Vagina (tissue), 2 donors: ENCODE measurements at regions not wholly inside any gene's neighbourhood (a gene's known extent, or its start where the extent isn't known, plus 50 kb on each side); places are given as distances from the start of the nearest gene placed in this dataset.

ENCODE experiments used
- DNase-seq, 2 donors: peaks; one replicate each; pipeline ENCODE4 v3.0.0-alpha.2; 2017; ENCODE audit errors: extremely low spot score in 2 of 2
- H3K27ac ChIP-seq: fragments of 200-600 bp; sonication (generic); one replicate; pipeline ENCODE4 v1.5.1; 2019
- H3K27me3 ChIP-seq: fragments of 200-600 bp; sonication (generic); one replicate; pipeline ENCODE4 v1.5.1; 2019
- H3K36me3 ChIP-seq, 2 donors: fragments of 200-600 bp; sonication (generic); one replicate each; pipeline ENCODE4 v1.5.1; 2017 to 2019
- H3K4me1 ChIP-seq: fragments of 200-600 bp; sonication (generic); one replicate; pipeline ENCODE4 v1.5.1; 2019
- H3K4me3 ChIP-seq, 2 donors: fragments of 200-600 bp; sonication (generic); 1 replicate in 1 of 2; 2 replicates in 1 of 2; pipeline ENCODE4 v1.5.1; 2016 to 2019
- H3K9me3 ChIP-seq: fragments of 200-600 bp; sonication (generic); one replicate; pipeline ENCODE4 v1.5.1; 2019
- CTCF ChIP-seq, 3 experiments: fragments of 450-650 bp in 2 of 3; fragments of 200-600 bp in 1 of 3; sonication (generic) in 1 of 3; IDR thresholded peaks; one replicate each; pipeline ENCODE4 v1.5.1; 2017 to 2019; ENCODE audit warnings: antibody characterized with exemption in 3 of 3, mild to moderate bottlenecking in 2 of 3, moderate library complexity in 2 of 3
- POLR2A ChIP-seq, 2 donors: fragments of 450-650 bp; IDR thresholded peaks; one replicate each; pipeline ENCODE4 v1.6.1; 2017; ENCODE audit warnings: antibody characterized with exemption in 2 of 2, mild to moderate bottlenecking in 2 of 2, moderate library complexity in 2 of 2
- POLR2AphosphoS5 ChIP-seq, 2 donors: sonication (generic); formaldehyde crosslinking; IDR thresholded peaks; one replicate each; pipeline ENCODE4 v1.9.0; 2017; ENCODE audit warnings: antibody characterized with exemption in 2 of 2, mild to moderate bottlenecking in 2 of 2, low read depth in 1 of 2; ENCODE audit not compliant: insufficient read depth in 1 of 2
- intact Hi-C: fragments of 100-400 bp; cut with DNase I; formaldehyde crosslinking; loops from one replicate; pipeline ENCODE4 v1.15.1; 2023

DNA sequence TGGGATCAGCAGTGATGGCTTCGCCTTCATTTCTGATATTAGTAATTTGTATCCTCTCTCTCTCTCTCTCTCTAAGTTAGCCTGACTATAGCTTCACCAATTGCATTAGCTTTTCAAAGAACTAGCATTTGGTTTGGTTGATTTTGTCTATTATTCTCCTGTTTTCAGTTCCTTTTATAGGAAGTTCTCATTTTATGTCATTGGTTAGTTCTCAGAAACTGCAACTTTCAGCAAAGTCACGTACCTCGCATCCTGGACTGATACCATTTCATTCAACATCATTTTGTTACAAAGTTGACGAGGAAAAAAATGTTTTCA, 450.8 kb downstream of the EIPR1 start:
- no peak for DNase-seq
- Histone ChIP-seq H3K4me3 (no peak overlapping the region), H3K27ac (no peak overlapping the region), H3K9me3 (no peaks in the 10 kb centered on the region), H3K4me1 (no peaks in the 10 kb centered on the region), H3K36me3 (no peaks in the 10 kb centered on the region), H3K27me3 (no peaks in the 10 kb centered on the region)
- TF ChIP-seq POLR2A (IDR thresholded peaks at IDR 0.05) (no peak), CTCF (IDR thresholded peaks at IDR 0.05) (no peak), POLR2AphosphoS5 (IDR thresholded peaks at IDR 0.05; ENCODE audit: insufficient read depth in 1 of 2, low read depth in 1 of 2) (no peak)
- intact Hi-C loops, result no loop called here

- DNase-seq, result peak in 1 of 2 donors; percentile 27
- Histone ChIP-seq H3K36me3 (no peaks in the 10 kb centered on the region), H3K27me3 (no peaks in the 10 kb centered on the region), H3K4me1 (no peaks in the 10 kb centered on the region), H3K4me3 (no peak overlapping the region), H3K27ac (no peak overlapping the region), H3K9me3 (no peaks in the 10 kb centered on the region)
- intact Hi-C loops, result no loop called here
- TF ChIP-seq POLR2AphosphoS5 (IDR thresholded peaks at IDR 0.05; ENCODE audit: insufficient read depth in 1 of 2, low read depth in 1 of 2) (no peak), CTCF (IDR thresholded peaks at IDR 0.05) (no peak), POLR2A (IDR thresholded peaks at IDR 0.05) (no peak)
These were observed 451.4 kb downstream of the EIPR1 start for GRCh38 chr2:2926009-2926857.

DNA sequence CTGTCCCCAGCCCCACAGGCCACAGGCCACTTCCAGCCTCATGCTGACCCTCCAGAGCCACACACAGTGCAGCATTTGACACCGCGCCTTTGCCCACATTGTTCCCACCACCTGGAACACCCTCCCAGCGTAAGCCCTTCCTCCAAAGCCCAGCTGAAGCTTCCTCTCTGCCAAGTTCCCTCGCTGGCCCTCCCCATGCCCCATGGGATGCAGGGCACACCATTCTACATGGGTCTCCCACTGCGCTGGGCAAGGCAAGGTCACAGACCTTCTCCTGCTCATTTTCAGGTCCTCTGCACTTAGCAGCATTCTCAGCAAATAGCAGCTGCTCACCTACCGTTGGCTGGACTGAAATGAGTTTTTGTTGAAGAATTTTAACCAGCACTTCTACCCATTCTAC, 455.5 kb downstream of the EIPR1 start:
- intact Hi-C loops, result loop anchor here (5.0 kb wide), 1 partner anchor 1660 kb away; no protein-coding TSS in a partner anchor
- no peaks in the 10 kb centered on the region for H3K9me3 ChIP-seq
- peak; percentile 65 to 84 for DNase-seq
- H3K27ac ChIP-seq, result no peak overlapping the region
- H3K36me3 ChIP-seq, result no peaks in the 10 kb centered on the region
- no peak for TF ChIP-seq CTCF (IDR thresholded peaks at IDR 0.05)
- no peak for TF ChIP-seq POLR2AphosphoS5 (IDR thresholded peaks at IDR 0.05; ENCODE audit: insufficient read depth in 1 of 2, low read depth in 1 of 2)
- TF ChIP-seq POLR2A (IDR thresholded peaks at IDR 0.05), result no peak
- H3K4me3 ChIP-seq, result no peak overlapping the region
- H3K27me3 ChIP-seq, result no peaks in the 10 kb centered on the region
- no peaks in the 10 kb centered on the region for H3K4me1 ChIP-seq

GRCh38 chr2:2921011-2921720, 456.5 kb downstream of the EIPR1 start:
- no peaks in the 10 kb centered on the region for H3K27me3 ChIP-seq
- TF ChIP-seq POLR2A (IDR thresholded peaks at IDR 0.05), result no peak
- TF ChIP-seq CTCF (IDR thresholded peaks at IDR 0.05), result no peak
- no peak for TF ChIP-seq POLR2AphosphoS5 (IDR thresholded peaks at IDR 0.05; ENCODE audit: insufficient read depth in 1 of 2, low read depth in 1 of 2)
- H3K36me3 ChIP-seq, result no peaks in the 10 kb centered on the region
- DNase-seq, result peak; percentile 60 to 81
- no peaks in the 10 kb centered on the region for H3K4me1 ChIP-seq
- H3K9me3 ChIP-seq, result peaks cover 1% of the 10 kb centered on the region
- no peak overlapping the region for H3K27ac ChIP-seq
- intact Hi-C loops, result loop anchor here (5.0 kb wide), 1 partner anchor 1659 kb away; no protein-coding TSS in a partner anchor
- no peak overlapping the region for H3K4me3 ChIP-seq
